SH-SY5Y (cell line): ENCODE measurements at regions not wholly inside any gene's neighbourhood (a gene's known extent, or its start where the extent isn't known, plus 50 kb on each side); places are given as distances from the start of the nearest gene placed in this dataset.

ENCODE experiments used
- GATA2 ChIP-seq: IDR thresholded peaks from 2 replicates; pipeline ENCODE4 v1.6.1; 2011; ENCODE audit warnings: mild to moderate bottlenecking, low read depth, low read length
- GATA3 ChIP-seq: IDR thresholded peaks from 2 replicates; pipeline ENCODE4 v1.6.1; 2011; ENCODE audit warnings: low read depth, mild to moderate bottlenecking, low read length, moderate library complexity

DNA sequence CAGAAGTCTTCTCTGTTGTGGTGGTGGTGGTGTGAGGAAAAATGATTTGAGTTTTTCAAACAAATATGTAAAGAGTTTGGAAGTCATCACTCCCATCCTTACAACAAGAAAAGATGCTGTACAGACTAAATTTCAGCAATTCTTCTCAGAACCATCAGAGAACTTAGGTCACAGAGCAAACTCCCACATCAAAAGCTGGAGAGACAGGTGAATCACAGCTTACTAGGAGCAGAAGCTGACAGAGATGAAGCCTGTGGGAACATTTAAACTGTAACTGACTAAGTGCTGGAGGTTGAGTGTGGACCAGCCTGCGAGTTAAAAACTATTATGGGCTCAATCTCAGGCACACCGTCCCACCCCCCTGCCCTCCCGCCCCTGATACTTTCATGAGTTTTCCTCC is 97.3 kb downstream of the AKR1D1 start:
- TF ChIP-seq GATA3 (no peak), GATA2 (no peak)
